ENCODE measurements at regions not wholly inside any gene's neighbourhood (a gene's known extent, or its start where the extent isn't known, plus 50 kb on each side); places are given as distances from the start of the nearest gene placed in this dataset. TPM values are rescaled to one million over a fixed set of nuclear protein-coding genes. Genes with fewer than 3 reads are reported as not detected.

Small RNAs in the stretch of these regions (small RNA-seq; reads per million reads assigned to genes)
- gene AL161713.1 (ENCODE audit: low replicate concordance) (not detected), gene AL163642.1 (ENCODE audit: low replicate concordance) (not detected), gene RF00017 (ENCODE audit: low replicate concordance) (not detected), gene RNU6-976P (ENCODE audit: low replicate concordance) (not detected), gene RNU6ATAC28P (ENCODE audit: low replicate concordance) (not detected), gene RNU7-51P (ENCODE audit: low replicate concordance) (not detected)
